ENCODE measurements at regions not wholly inside any gene's neighbourhood (a gene's known extent, or its start where the extent isn't known, plus 50 kb on each side); places are given as distances from the start of the nearest gene placed in this dataset.

GRCh38 chr4:63528256-63528991, 880.8 kb downstream of the TECRL start:
- Histone ChIP-seq H3K4me3 (no peak overlapping the region), H3K4me1 (no peaks in the 10 kb centered on the region), H3K27ac (no peak overlapping the region), H3K36me3 (ENCODE audit: low read depth, missing control alignments) (no peaks in the 10 kb centered on the region), H3K9me3 (no peaks in the 10 kb centered on the region), H3K27me3 (no peaks in the 10 kb centered on the region)
- DNase-seq = no peak
- intact Hi-C loops (cut with DNase I; ENCODE audit: low total_unique reads) = no loop called here
- WGBS, 2 donors = 48 to 51% methylated on average over 4 of the region's 4 CpGs
- TF ChIP-seq POLR2A (IDR thresholded peaks at IDR 0.05) = no peak
- TF ChIP-seq, protein P1, sequence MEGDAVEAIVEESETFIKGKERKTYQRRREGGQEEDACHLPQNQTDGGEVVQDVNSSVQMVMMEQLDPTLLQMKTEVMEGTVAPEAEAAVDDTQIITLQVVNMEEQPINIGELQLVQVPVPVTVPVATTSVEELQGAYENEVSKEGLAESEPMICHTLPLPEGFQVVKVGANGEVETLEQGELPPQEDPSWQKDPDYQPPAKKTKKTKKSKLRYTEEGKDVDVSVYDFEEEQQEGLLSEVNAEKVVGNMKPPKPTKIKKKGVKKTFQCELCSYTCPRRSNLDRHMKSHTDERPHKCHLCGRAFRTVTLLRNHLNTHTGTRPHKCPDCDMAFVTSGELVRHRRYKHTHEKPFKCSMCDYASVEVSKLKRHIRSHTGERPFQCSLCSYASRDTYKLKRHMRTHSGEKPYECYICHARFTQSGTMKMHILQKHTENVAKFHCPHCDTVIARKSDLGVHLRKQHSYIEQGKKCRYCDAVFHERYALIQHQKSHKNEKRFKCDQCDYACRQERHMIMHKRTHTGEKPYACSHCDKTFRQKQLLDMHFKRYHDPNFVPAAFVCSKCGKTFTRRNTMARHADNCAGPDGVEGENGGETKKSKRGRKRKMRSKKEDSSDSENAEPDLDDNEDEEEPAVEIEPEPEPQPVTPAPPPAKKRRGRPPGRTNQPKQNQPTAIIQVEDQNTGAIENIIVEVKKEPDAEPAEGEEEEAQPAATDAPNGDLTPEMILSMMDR (IDR thresholded peaks at IDR 0.05) = no peak

- Histone ChIP-seq H3K9me3 (no peaks in the 10 kb centered on the region), H3K4me3 (no peak overlapping the region), H3K36me3 (ENCODE audit: low read depth, missing control alignments) (no peaks in the 10 kb centered on the region), H3K4me1 (no peaks in the 10 kb centered on the region), H3K27ac (no peak overlapping the region), H3K27me3 (no peaks in the 10 kb centered on the region)
- DNase-seq = no peak
- 92% methylated on average over 1 of the region's 1 CpG for WGBS, 2 donors
- TF ChIP-seq POLR2A (IDR thresholded peaks at IDR 0.05) = no peak
- TF ChIP-seq, protein P1 (IDR thresholded peaks at IDR 0.05) = no peak
- intact Hi-C loops (cut with DNase I; ENCODE audit: low total_unique reads) = no loop called here
Measured at GRCh38 chr4:63526251-63526650, 883.0 kb downstream of the TECRL start.

DNA sequence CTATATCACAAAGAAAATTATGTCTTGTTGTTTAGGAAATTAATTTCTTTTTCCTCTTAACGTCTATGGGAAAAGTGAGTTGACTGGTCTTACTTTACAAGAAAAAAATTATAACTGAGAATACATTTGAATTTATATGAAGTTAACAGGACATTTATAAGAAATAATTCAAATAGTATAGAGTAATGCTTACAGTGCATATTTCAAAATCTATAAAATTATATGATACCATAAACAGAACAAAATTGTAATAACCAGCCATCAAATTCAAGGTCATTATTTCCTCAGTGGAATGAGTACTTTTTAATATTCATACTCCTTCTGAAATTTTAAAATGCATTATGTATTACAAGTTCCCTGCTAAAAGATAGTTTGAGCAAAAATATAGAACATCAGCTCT, 884.5 kb downstream of the TECRL start:
- TF ChIP-seq POLR2A (IDR thresholded peaks at IDR 0.05) = no peak
- TF ChIP-seq, protein P1 (IDR thresholded peaks at IDR 0.05) = no peak
- Histone ChIP-seq H3K4me3 (no peak overlapping the region), H3K27me3 (no peaks in the 10 kb centered on the region), H3K36me3 (ENCODE audit: low read depth, missing control alignments) (no peaks in the 10 kb centered on the region), H3K9me3 (no peaks in the 10 kb centered on the region), H3K4me1 (no peaks in the 10 kb centered on the region), H3K27ac (no peak overlapping the region)
- 66 to 68% methylated on average over 1 of the region's 1 CpG for WGBS, 2 donors
- intact Hi-C loops (cut with DNase I; ENCODE audit: low total_unique reads) = no loop called here
- DNase-seq = no peak

DNA sequence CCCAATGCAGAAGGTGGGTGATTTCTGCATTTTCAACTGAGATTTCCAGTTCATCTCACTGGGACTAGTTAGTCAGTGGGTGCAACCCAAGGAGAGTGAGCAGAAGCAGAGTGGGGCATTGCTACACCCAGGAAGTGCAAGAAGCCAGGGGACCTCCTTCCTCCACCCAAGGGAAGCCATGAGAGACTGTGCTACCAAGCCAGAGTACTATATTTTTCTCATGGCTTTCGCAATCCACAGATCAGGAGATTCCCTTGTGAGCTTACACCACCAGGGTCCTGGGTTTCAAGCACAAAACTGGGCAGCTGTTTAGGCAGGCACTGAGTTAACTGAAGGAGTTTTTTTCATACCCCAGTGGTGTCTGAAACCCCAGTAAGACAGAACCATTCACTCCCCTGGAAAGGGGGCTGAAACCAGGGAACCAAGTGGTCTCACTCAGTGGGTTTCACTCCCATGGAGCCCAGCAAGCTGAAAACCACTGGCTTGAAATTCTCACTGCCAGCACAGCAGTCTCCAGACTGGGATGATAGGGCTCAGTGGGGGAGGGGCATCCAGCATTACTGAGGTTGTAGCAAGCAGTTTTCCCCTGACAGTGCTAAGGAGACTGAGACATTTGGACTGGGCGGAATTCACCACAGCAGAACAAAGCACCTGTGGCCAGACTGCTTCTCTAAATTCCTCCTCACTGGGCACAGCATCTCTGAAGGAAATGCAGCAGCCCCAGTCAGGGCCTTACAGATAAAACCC, 903.4 kb downstream of the TECRL start:
- Histone ChIP-seq H3K36me3 (ENCODE audit: low read depth, missing control alignments) (no peaks in the 10 kb centered on the region), H3K4me3 (no peak overlapping the region), H3K9me3 (no peaks in the 10 kb centered on the region), H3K27me3 (no peaks in the 10 kb centered on the region), H3K4me1 (no peaks in the 10 kb centered on the region), H3K27ac (no peak overlapping the region)
- WGBS, 2 donors = 86 to 94% methylated on average over 1 to 2 of the region's 2 CpGs
- intact Hi-C loops (cut with DNase I; ENCODE audit: low total_unique reads) = no loop called here
- no peak for DNase-seq
- TF ChIP-seq, protein P1 (IDR thresholded peaks at IDR 0.05) = no peak
- TF ChIP-seq POLR2A (IDR thresholded peaks at IDR 0.05) = no peak

Data from testis (tissue), 2 donors.